ENCODE measurements at regions not wholly inside any gene's neighbourhood (a gene's known extent, or its start where the extent isn't known, plus 50 kb on each side); places are given as distances from the start of the nearest gene placed in this dataset.

- no peak for TF ChIP-seq ZNF274 (IDR thresholded peaks at IDR 0.05; ENCODE audit: low read depth, low read length)
- no peak for TF ChIP-seq YY1 (IDR thresholded peaks at IDR 0.05; ENCODE audit: insufficient read depth, insufficient read length)
These were observed 305.2 kb downstream of the MCTP2 start for GRCh38 chr15:94536549-94536948.
